Right lobe of liver (tissue), 6 donors: ENCODE measurements at regions not wholly inside any gene's neighbourhood (a gene's known extent, or its start where the extent isn't known, plus 50 kb on each side); places are given as distances from the start of the nearest gene placed in this dataset.

Source experiments
- ATAC-seq, 4 donors: fragments of 200-7000 bp; cut with Tn5 transposase; one replicate each; pipeline ENCODE4 v1.9.1; 2020; ENCODE audit warnings: mild to moderate bottlenecking in 4 of 4, moderate library complexity in 4 of 4
- DNase-seq, 3 donors: peaks; one replicate each; pipeline ENCODE4 v3.0.0-alpha.2; 2020
- H3K27ac ChIP-seq, 3 donors: fragments of 200-600 bp; one replicate each; pipeline ENCODE4 v1.8.0; 2022
- H3K27me3 ChIP-seq, 2 donors: fragments of 200-600 bp; one replicate each; pipeline ENCODE4 v1.8.0; 2022
- H3K36me3 ChIP-seq, 4 donors: fragments of 200-600 bp; sonication (generic) in 1 of 4; one replicate each; pipeline versions ENCODE4 v1.5.1 to v1.8.0; 2017 to 2022; ENCODE audit warnings: control low read depth in 1 of 4
- H3K4me1 ChIP-seq, 4 donors: fragments of 200-600 bp; sonication (generic) in 1 of 4; one replicate each; pipeline versions ENCODE4 v1.5.1 to v1.8.0; 2017 to 2022; ENCODE audit warnings: control low read depth in 1 of 4
- H3K4me3 ChIP-seq, 3 donors: fragments of 200-600 bp; one replicate each; pipeline ENCODE4 v1.8.0; 2022
- H3K9me3 ChIP-seq, 4 donors: fragments of 200-600 bp; sonication (generic) in 1 of 4; one replicate each; pipeline versions ENCODE4 v1.5.1 to v1.8.0; 2017 to 2022; ENCODE audit warnings: control low read depth in 1 of 4
- POLR2A ChIP-seq: fragments of 450-650 bp; IDR thresholded peaks from one replicate; pipeline ENCODE4 v1.6.1; 2017; ENCODE audit warnings: antibody characterized with exemption, mild to moderate bottlenecking
- WGBS: methylation state at CpG from one replicate; pipeline ENCODE4 v1.1.6; 2018; ENCODE audit warnings: low coverage, low lambda C conversion rate; ENCODE audit not compliant: insufficient coverage; ENCODE audit errors: missing lambda C conversion rate; 5-methylcytosine and 5-hydroxymethylcytosine counted together
- intact Hi-C, 2 donors: fragments of 100-400 bp; cut with DNase I; formaldehyde crosslinking; loops; one replicate each; pipeline versions ENCODE4 v1.11.2 to v1.14.1; 2022
- TF ChIP-seq, protein P1 (sequence below), 4 donors: fragments of 200-600 bp in 3 of 4; fragments of 450-650 bp in 1 of 4; IDR thresholded peaks; one replicate each; pipeline versions ENCODE4 v1.5.1 to v1.8.0; 2016 to 2022; ENCODE audit warnings: antibody characterized with exemption in 4 of 4, mild to moderate bottlenecking in 2 of 4
- donor health status: DM: no; HTN: yes; CAD: no.
- donor health status: DM: no; HTN: no; CAD: no.
- donor health status: DM: no; HTN: no; CAD: no.
- donor health status: DM: no; HTN: yes; CAD: no.
- donor health status: DM: no; HTN: yes; CAD: no.

- ATAC-seq = peak in 2 of 4 donors; percentile 48 to 63
- peaks cover 0 to 14% (median 2%) of the 10 kb centered on the region in 4 donors for H3K4me1 ChIP-seq
- no peaks in the 10 kb centered on the region for H3K27me3 ChIP-seq
- intact Hi-C loops = no loop called here
- no peak overlapping the region for H3K27ac ChIP-seq
- WGBS = 40% methylated on average over 2 of the region's 2 CpGs
- DNase-seq = no peak
- no peaks in the 10 kb centered on the region for H3K36me3 ChIP-seq
- TF ChIP-seq, protein P1, sequence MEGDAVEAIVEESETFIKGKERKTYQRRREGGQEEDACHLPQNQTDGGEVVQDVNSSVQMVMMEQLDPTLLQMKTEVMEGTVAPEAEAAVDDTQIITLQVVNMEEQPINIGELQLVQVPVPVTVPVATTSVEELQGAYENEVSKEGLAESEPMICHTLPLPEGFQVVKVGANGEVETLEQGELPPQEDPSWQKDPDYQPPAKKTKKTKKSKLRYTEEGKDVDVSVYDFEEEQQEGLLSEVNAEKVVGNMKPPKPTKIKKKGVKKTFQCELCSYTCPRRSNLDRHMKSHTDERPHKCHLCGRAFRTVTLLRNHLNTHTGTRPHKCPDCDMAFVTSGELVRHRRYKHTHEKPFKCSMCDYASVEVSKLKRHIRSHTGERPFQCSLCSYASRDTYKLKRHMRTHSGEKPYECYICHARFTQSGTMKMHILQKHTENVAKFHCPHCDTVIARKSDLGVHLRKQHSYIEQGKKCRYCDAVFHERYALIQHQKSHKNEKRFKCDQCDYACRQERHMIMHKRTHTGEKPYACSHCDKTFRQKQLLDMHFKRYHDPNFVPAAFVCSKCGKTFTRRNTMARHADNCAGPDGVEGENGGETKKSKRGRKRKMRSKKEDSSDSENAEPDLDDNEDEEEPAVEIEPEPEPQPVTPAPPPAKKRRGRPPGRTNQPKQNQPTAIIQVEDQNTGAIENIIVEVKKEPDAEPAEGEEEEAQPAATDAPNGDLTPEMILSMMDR (IDR thresholded peaks at IDR 0.05) = no peak
- TF ChIP-seq POLR2A = no peak
- no peaks in the 10 kb centered on the region for H3K9me3 ChIP-seq
- no peak overlapping the region for H3K4me3 ChIP-seq
Measured at GRCh38 chr3:99246010-99246654, 344.6 kb upstream of the DCBLD2 start.

GRCh38 chr3:99242271-99242670 is 340.8 kb upstream of the DCBLD2 start:
- TF ChIP-seq, protein P1 (IDR thresholded peaks at IDR 0.05) = no peak
- no peak for TF ChIP-seq POLR2A
- Histone ChIP-seq H3K4me3 (no peak overlapping the region), H3K27ac (no peak overlapping the region), H3K36me3 (no peaks in the 10 kb centered on the region), H3K9me3 (no peaks in the 10 kb centered on the region), H3K27me3 (no peaks in the 10 kb centered on the region), H3K4me1 (peaks cover 0 to 8% (median 0%) of the 10 kb centered on the region in 4 donors)
- intact Hi-C loops = no loop called here
- ATAC-seq = no peak
- WGBS = 47% methylated on average over 2 of the region's 2 CpGs
- no peak for DNase-seq

DNA sequence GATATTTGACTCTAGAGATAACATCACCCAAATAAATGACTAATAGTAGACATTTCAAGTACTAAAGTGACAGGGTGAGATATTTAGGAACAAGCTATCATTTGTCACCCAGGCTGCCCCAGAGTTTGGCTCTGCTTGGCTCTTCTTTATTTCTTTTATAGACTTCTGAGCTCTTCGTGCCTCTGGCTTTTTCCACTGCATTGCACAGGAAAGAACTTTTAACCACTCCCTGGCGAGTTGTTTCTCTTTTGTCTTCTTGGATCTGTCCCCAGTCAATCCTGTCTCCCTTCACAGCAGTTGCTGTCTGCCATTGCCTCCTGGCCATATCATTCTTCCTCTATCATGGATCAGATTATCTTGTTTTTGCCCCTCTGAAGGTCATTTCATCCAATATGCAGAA is 339.2 kb upstream of the DCBLD2 start:
- Histone ChIP-seq H3K27me3 (no peaks in the 10 kb centered on the region), H3K27ac (no peak overlapping the region), H3K36me3 (no peaks in the 10 kb centered on the region), H3K9me3 (no peaks in the 10 kb centered on the region), H3K4me3 (no peak overlapping the region), H3K4me1 (no peaks in the 10 kb centered on the region)
- DNase-seq (no peak), ATAC-seq (no peak)
- intact Hi-C loops = no loop called here
- WGBS = 12% methylated on average over 2 of the region's 2 CpGs
- no peak for TF ChIP-seq POLR2A
- TF ChIP-seq, protein P1 (IDR thresholded peaks at IDR 0.05) = no peak

- H3K9me3 ChIP-seq = no peaks in the 10 kb centered on the region
- no peaks in the 10 kb centered on the region for H3K4me1 ChIP-seq
- H3K4me3 ChIP-seq = no peak overlapping the region
- no peak for TF ChIP-seq POLR2A
- TF ChIP-seq, protein P1 (IDR thresholded peaks at IDR 0.05) = no peak
- H3K36me3 ChIP-seq = no peaks in the 10 kb centered on the region
- DNase-seq = no peak
- H3K27ac ChIP-seq = no peak overlapping the region
- H3K27me3 ChIP-seq = no peaks in the 10 kb centered on the region
- intact Hi-C loops = no loop called here
- no peak for ATAC-seq
Measured at GRCh38 chr3:99236576-99236975, 335.1 kb upstream of the DCBLD2 start.

GRCh38 chr3:99232696-99233095 is 331.2 kb upstream of the DCBLD2 start:
- 29% methylated on average over 1 of the region's 1 CpG for WGBS
- no peaks in the 10 kb centered on the region for H3K27me3 ChIP-seq
- no peaks in the 10 kb centered on the region for H3K36me3 ChIP-seq
- H3K27ac ChIP-seq = no peak overlapping the region
- no peak for TF ChIP-seq POLR2A
- TF ChIP-seq, protein P1 (IDR thresholded peaks at IDR 0.05) = no peak
- ATAC-seq = no peak
- no peaks in the 10 kb centered on the region for H3K4me1 ChIP-seq
- no peak for DNase-seq
- H3K4me3 ChIP-seq = no peak overlapping the region
- intact Hi-C loops = no loop called here
- no peaks in the 10 kb centered on the region for H3K9me3 ChIP-seq
